Amniotic epithelial cell (primary cell): ENCODE measurements at regions not wholly inside any gene's neighbourhood (a gene's known extent, or its start where the extent isn't known, plus 50 kb on each side); places are given as distances from the start of the nearest gene placed in this dataset.
"Not testable (repeated sequence)": the region's sequence is repeated elsewhere in the genome, so short reads cannot be mapped to it uniquely, and the experiment has no call there.

Experiments
- DNase-seq: peaks from one replicate; pipeline ENCODE4 v3.0.0-alpha.2; 2010; ENCODE audit warnings: low read depth

DNA sequence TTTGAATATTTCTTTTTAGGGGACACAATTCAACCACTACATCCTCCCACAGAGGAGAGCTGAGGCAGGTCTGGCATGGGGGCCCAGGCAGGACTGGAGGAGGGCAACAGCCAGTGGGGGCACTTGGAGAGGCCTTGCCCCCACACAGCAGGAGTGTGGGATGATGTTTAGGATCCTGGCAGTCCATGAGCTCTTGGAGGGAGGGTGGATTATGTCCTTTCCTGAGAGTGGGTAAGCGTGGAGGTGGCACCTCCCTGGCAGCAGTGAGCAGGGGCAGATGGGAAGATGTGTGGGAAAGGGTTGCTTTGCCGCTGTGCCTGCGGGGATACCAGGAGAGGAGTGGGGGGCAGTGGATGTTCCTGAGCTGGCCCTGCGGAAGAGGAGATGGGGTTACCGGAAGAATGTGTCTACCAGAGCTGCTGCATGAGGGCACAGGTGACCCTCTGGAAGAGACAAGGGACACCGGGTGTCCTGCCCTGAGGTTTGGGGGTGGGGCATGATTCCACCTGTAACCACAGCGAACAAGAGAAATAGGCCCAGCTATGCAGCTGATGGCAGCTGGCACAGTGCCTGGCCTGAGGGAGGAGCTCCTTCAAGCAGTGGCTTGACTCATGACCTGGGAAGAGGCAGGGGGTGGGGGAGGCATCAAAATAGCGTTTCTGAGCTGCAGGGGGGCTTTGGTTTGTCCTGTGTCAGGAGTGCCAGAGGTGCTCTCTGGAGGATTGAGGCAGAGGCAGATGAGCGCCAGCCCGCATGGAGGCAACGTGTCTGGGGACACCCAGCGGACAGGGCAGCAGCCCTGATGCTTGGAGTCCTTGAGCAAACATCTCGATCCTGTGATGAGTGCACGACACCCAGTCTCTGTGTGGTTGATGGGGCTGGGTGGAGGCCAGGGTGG is 123.9 kb upstream of the TMPRSS2 start:
- peak; percentile 55 for DNase-seq

DNA sequence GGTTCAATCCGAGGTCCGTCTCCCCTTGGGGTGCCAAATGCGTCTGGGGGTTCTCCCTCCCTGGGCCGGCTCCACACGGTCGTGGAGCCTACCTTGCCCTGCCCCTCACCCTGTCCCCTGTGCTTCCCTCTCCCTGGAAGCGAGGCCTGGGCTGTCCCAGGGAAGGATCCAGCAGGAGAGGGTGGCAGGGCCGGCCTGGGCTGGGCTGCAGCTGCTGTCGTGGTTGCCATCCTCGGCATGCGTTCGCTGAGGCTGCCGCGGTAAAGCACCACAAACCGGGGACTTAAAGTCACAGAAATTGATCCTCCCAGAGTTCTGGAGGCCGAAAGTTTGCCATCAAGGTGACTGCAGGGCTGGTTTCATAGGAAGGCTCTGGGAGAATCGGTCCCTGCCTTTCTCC is 123.0 kb upstream of the TMPRSS2 start:
- DNase-seq = no peak

DNA sequence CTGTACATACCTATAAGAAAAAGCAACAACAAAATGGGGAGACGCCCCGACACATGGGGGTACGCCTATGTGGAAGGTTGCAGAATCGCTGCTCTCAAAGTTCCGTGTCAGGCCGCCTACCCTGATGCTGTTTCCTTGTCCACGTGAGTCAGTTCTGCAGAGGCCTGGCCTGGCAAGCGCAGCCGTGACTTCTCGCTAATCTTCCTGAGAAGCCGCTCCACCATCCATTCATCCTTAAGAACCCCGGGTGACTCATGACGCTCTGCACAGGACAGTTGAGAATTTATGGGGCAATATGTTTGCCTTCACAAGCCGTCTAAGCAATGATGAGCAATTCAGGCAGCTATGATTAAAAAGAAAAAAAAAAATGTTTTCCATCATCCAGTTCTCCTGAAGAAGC is 122.3 kb upstream of the TMPRSS2 start:
- peak; percentile 100 for DNase-seq

DNA sequence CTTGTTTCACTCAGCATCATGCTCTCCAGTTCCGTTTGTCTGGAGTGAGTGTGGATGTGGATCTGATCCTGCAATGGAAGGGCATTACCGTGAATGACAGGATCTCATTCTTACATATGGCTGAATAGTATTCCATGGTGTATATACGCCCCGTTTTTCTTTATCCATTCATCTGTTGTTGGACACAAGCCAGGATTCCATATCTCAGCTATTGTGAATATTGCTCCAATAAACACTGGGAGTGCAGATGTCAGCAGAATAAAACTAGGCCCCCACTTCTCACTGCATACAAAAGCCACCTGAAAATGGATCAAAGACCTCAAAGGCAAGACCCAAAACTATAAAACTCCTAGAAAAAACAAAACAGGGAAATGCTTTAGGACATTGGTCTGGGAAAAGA is 120.3 kb upstream of the TMPRSS2 start:
- DNase-seq = no peak

DNA sequence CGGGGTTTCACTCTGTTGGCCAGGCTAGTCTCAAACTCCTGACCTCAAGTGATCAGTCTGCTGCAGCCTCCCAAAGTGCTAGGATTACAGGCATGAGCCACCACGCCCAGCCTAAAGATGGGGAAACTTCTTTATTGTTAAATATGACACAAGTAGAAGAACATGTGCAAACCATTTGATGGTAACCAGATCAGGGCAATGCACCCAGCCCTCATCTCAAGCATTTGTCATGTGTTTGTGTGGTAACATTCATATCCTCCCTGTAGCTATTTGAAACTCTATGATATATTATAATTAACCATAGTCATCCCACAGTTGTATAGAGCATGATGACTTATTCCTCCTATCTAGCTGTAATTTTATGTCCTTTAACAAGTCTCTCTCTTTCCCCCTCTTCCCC is 119.5 kb upstream of the TMPRSS2 start:
- peak; percentile 92 for DNase-seq

DNA sequence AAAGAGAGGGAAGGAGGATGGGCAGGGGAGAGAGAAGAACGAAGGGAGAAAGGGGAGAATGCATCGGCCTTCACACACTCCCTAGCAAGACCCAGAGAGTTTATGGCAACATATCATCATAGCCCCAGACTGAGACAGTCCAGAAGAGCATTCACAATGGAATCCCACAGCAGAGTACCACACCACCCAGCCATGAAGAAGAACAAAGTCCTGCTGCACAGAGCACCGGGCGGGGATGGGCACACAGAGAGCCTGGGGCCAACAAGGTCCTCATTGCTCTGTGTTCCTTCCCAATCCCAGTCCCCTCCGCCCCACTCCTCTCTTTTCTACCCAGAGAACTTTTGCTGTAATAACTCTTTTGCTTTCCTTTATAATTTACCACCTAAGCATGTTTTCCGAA is 118.1 kb upstream of the TMPRSS2 start:
- no peak for DNase-seq

DNA sequence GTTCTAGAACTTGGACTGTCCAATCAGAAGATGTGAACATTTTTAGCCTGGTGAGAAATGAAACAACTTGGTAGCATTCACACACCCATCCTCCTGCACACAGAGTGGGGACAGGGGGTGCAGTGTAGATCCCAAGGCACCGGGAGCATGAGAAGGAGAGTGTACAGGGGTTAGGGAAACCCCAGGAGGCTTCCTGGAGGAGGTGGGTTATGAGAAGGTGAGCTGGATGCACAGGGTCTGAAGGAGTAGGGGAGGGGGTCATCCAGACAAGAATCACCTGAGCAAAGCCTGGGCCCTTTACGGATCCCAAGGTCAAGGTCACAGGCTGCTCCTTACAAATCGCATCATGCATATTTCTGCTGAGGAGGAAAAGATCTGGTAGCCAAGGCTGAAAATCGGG is 117.5 kb upstream of the TMPRSS2 start:
- DNase-seq = no peak

DNA sequence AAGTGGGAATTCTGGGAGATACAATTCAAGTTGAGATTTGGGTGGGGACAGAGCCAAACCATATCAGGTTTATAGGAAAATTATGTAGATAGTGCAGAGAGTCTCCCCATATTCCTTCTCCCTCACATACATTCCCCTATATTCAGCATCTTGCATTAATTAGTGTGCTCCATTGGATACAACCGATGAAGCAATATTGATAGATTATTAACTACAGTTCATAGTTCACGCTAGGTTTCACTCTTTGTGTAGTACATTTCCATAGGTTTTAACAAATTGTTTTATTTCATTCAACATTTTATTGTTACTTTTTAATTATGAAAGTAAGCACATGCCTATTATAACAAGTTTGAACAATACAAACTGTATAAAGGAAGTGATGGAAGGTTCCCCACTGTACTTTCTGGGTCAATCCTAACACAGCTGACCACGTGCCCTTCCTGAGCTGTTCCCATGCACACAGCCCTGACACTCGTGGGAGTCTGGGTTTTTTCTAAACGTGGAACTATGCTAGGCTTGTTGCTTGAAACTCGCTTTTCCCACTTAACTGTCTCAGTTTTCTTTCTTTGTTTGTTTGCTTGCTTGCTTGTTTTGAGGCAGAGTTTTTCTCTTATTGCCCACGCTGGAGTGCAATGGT is 116.8 kb upstream of the TMPRSS2 start:
- DNase-seq = no peak

DNA sequence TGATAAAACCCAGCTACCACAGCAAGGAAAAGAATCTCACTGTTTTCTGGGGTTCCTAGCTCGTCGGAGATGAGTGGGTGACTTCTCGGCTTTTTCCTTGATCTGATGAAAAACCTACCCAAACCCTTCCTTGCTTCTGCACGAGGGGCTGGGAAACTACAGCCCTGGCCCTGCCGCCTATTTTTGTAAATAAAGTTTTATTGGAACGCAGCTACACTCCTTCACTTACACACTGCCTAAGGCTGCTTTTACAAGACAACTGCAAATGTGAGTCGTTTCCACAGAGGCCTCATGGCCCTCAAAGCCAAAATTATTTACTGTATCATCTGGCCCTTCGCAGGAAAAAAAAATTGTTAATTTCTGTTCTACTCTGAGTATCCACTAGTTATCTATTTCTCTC is 116.0 kb upstream of the TMPRSS2 start:
- no peak for DNase-seq

DNA sequence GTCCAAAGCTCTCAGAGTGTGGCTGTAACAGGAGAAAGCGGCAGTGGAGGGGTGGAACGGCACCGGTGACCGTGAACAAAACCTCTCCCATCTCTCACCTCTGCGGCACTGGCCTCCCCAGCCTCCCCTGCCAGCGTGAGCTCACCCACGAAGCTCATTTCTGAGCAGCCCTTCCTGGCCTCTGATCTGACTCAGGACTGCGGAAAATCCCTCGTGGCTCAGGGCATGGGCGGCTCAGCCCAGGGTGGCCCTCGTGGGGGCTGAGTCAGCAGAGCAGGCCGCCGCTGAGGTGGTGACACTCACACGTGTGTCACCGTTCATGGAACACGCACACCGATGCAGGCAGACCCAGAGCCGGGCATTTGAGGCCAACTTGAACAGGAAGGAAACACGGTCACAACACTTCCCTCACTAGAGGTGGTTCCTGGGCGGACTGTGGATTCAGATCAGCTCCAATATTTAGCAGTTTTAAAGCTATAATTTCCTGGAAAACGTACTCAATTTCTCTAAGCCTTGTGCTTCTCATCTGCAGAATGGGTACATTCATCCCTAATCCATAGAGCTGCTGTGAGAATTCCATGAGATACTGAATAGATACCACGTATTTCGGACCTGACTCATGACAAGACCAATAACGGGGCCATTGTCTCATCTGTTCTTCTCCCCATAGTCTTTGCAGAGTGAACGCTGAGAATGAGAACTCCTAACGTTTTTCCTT is 115.0 kb upstream of the TMPRSS2 start:
- DNase-seq = peak; percentile 39

DNA sequence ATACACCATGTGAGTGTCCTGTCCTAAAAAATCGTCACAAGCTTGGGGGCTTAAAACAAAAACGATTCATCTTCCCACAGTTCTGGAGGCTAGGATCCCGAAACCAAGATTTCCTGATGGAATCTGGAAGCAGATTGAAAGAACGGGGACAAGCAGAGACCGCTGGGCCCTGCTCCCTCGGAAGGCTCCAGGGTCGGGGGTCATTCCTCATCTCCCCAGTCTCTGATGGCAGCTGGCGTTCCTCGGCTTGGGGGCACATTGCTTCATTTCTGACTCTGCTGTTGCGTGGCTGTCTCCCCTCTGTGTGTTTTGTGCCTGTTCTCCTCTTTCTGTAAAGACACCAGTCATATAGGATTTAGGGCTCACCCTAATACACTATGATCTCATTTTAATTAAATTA is 114.2 kb upstream of the TMPRSS2 start:
- no peak for DNase-seq

DNA sequence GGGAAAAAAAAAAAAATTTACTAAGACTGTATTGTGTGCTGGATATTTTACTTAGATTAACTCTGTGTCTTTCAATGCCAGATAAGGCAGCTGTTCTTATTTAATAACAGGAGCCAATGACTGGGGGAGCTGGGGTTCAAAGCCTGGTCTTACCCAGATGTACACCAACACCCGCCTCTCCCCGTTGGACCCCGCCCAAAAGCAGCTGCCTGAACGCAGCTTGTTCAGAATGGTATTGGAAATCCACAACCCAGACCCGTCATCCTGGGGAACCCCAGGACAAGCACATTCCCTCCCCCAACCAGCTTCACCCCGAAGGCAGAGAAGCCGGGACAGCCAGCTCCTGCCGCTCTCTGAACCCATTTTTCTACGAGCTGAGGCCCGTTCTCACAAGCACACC is 113.6 kb upstream of the TMPRSS2 start:
- DNase-seq = no peak

DNA sequence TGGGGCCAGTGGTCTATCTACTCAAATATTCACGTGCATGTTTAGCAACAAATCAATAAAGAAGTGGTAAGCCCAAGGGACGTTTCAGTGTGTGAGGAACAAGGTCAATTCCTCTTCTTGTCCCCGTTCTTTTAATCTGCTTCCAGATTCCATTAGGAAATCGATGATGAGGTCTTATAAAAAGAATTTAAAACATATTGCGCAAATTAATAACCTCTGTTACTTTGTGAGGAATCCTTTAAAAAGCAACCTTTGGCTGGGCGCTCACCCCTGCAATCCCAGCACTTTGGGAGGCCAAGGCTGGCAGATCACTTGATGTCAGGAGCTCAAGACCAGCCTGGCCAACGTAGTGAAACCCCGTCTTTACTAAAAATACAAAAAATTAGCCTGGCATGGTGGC is 113.0 kb upstream of the TMPRSS2 start:
- DNase-seq = peak; percentile 57

DNA sequence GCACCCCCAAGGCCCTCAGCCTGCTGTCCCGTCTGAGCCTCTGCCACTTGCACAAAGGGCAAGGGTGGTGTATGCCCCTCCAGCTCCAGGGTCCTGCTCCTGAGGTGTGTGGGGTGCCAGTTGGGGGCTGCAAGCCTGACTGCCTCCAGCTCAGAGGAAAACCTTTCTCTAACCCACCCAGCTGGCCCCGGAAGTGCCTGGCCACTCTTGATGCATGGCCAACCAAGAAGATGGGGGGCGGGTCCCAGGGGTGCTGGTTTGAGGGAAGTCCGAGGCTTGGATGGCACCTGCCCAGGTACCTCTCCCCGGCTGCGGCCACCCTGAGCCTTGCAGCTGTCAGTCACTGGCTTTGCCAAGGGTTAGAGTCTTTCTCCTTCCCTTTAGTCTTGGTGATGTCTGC is 112.6 kb upstream of the TMPRSS2 start:
- no peak for DNase-seq

DNA sequence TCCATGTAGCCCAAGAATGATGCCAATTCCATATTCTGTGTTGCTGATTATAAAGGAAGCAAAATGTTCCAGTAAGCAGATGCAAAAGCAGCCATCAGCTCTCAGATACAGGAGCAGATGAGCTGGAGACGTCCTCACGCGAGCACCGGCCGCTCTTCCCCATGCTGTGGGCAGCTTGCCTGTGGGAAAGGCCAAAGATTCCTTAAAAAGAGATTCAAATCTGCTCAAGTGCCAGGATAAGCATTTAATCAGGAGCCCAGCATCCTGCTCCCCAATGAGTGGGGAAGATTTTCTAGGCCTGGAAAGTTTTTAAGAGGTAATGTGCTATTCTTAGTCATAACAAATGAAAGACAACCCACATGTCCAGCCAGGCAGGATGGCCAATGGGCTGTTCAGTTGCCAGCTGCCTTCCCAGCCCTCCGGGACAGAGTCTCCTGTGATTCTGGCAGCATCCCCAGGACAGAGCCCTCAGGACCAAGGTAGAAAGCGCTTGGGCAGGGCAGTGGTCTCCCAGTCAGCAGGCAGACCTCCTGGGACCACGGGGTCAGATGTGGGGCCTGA is 108.2 kb upstream of the TMPRSS2 start:
- peak; percentile 81 for DNase-seq

DNA sequence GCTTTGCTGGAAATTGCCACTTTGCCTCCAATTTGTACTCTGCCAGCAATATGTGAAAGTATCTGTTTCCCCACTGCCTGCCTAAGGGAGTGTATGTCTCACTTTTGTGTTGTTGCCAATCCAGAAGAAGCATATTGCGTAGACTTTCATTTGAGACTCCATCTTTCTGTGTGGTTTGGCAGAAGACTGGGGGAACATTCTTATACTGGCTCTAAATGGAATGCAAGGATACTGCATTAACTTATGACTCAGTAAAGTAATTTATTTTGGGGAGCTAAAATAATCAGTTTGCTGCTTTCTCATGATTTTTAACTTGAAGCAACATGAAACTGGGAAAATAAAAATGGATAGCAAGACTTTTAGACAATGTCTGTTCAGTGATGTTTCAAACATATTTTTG is 107.7 kb upstream of the TMPRSS2 start:
- peak; percentile 99 for DNase-seq

DNA sequence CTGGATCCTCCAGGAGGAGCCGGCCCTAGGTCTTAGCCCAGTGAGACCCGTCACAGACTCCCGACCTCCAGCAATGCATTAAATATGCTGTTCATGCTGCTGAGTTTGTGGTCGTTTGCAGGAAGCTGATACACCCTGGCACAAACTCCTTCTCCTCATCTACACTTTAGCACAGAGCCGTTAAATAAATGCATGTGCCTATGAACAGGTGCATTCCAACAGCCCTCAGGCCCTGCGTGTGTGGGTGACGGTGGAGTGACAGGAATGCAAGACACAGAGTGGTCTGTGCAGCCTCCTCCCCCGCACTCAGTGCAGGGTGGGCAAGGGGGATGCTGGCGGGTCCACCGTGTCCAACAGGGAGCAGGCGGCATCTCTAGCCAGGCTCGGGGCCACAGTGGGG is 106.6 kb upstream of the TMPRSS2 start:
- DNase-seq = peak; percentile 27

DNA sequence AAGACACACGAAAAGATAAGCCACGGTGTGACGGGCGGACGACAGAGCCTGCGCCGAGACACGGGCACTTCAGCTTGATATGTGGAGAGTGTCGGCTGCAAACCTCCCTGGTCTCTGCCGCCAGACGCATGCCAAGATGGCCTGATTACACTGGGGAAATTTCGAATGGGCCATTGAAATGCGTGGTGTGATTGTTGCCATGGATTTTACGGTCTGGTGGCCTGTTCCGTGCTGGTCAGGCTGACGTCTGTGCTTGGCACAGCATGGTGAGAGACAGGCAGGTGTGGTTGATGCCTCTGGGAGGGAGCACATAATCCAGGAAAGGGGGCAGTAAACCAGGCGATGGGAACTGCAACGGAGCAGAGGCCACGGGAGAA is 105.6 kb upstream of the TMPRSS2 start:
- no peak for DNase-seq

DNA sequence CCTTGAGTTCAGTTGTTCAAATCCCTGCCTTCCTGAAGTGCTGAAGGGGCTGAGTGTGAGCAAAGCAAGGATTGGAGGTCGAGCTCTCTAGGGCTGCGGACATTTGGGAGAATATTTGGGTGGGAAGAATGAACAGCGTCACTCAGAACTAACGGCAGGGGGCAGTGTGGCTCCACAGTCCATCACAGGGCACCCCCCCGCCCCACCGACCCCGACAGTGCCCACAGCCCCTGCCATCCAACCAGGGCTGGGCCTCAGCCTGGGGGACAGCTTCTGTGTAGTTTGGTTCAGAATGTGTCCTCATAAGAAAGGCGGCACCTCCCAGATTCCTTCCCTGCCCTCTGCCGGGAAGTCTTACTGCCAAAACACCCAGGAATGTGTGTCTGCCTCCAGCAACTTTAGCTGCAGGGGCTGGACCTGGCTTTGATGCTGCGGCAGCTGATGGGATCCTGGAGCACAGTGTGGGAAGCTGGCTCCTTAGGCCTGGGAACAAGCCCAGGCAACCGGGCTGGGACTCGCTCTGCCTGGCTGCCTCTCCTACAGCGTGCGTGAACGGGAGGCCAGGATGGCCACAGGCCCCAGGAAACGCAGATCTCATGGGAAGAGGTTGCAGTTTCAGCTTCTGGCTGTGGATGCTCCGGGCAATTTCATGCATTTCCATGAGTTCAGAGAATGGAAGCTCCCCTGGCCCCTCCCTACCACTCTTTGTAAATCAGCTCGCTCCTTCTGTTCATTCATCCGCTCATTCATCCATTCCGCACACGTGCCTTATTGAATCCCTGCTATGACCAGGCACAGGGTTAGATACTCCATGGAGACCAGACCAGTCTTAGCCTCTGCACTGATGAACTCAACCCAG is 104.9 kb upstream of the TMPRSS2 start:
- peak; percentile 80 for DNase-seq

DNA sequence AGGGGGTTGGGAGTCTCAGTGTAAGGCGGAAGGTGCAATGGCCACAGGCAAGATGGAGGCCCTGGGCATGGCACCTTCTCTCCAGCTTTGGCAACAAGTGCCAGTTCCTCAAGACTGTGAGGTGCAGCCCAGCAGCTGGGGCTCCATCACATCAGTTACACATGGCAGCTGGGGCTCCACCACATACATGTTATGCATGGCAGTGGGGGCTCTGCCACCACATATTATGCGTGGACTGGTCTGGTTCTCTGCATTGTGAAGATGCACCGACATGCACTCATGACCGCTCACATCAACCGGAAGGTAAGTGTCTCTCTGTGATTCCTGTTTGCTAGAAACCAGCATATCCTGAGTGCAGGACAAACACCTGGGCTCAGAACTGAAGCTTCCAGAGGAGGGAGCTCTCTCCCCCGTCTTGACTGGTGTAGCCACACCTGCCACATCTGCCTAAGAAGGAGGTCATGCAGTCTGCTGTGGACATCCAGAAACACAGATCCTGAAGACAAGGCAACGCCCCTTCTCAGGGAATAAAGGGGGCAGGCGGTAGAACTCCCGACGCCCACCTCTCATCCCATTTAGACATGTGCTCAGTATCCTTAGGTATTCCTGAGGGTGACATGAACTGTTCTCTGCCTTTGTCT is 104.1 kb upstream of the TMPRSS2 start:
- DNase-seq = peak; percentile 14

DNA sequence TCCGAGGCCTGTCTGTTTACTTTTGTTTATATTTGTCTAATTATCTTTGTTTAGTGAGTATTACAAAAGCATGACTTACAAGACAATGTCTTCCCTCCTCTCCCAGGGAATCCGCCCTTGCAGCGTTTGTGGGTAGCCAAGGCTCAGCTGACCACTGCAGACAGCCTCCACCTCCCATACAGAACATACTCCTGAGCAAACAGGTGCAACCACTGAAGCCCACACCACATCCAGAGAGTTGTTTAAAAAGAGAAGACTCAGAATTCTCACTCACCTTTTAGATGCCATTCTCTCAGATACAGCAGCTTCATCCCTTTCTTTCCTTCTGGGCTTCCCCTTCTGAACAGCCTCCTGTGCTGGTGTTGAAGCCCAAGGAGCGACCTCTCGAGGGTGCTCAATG is 103.5 kb upstream of the TMPRSS2 start:
- no peak for DNase-seq

DNA sequence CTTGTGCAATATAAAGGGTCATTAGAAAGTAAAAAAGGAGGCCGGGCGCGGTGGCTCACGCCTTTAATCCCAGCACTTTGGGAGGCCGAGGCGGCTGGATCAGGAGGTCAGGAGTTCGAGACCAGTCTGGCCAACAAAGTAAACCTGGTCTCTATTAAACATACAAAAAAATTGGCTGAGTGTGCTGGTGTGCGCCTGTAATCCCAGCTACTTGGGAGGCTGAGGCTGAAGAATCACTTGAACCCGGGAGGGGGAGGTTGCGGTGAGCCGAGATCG is 102.8 kb upstream of the TMPRSS2 start:
- not testable (repeated sequence) for DNase-seq
